NCI-H524 (cell line): ENCODE measurements at regions not wholly inside any gene's neighbourhood (a gene's known extent, or its start where the extent isn't known, plus 50 kb on each side); places are given as distances from the start of the nearest gene placed in this dataset.
"Not testable (repeated sequence)": the region's sequence is repeated elsewhere in the genome, so short reads cannot be mapped to it uniquely, and the experiment has no call there.

Experiments used
- DNase-seq, 2 experiments: peaks; one replicate each; lab custom pipeline; 2025; lab: John Stamatoyannopoulos, UW

- no peak for DNase-seq
These were observed 1054.8 kb downstream of the MRPL39 start for GRCh38 chr21:24552491-24552890.

- no peak for DNase-seq
These were observed 1061.4 kb downstream of the MRPL39 start for GRCh38 chr21:24545807-24546361.

- peak; percentile 0 to 48 for DNase-seq
These were observed 1093.1 kb downstream of the MRPL39 start for GRCh38 chr21:24514081-24514733.

GRCh38 chr21:24509131-24509530 is 1098.2 kb downstream of the MRPL39 start:
- DNase-seq: no peak

GRCh38 chr21:24486973-24487372 is 1120.3 kb downstream of the MRPL39 start:
- DNase-seq: no peak

GRCh38 chr21:24483361-24483760 is 1123.9 kb downstream of the MRPL39 start:
- not testable (repeated sequence) for DNase-seq

GRCh38 chr21:24470852-24471251 is 1136.4 kb downstream of the MRPL39 start:
- no peak for DNase-seq

- no peak for DNase-seq
These were observed 1150.9 kb downstream of the MRPL39 start for GRCh38 chr21:24456358-24456757.

- no peak for DNase-seq
These were observed 1157.2 kb downstream of the MRPL39 start for GRCh38 chr21:24450119-24450518.

GRCh38 chr21:24445517-24445916 is 1161.8 kb downstream of the MRPL39 start:
- no peak for DNase-seq

- no peak for DNase-seq
These were observed 1162.5 kb downstream of the MRPL39 start for GRCh38 chr21:24444736-24445135.

GRCh38 chr21:24436236-24436635 is 1171.0 kb downstream of the MRPL39 start:
- no peak for DNase-seq

- DNase-seq: no peak
These were observed 1178.6 kb downstream of the MRPL39 start for GRCh38 chr21:24428591-24429199.

GRCh38 chr21:24424776-24425175 is 1182.5 kb downstream of the MRPL39 start:
- DNase-seq: no peak

- DNase-seq: no peak
These were observed 1183.7 kb downstream of the MRPL39 start for GRCh38 chr21:24423546-24423945.

- DNase-seq: no peak
These were observed 1186.6 kb downstream of the MRPL39 start for GRCh38 chr21:24420689-24421088.

- not testable (repeated sequence) for DNase-seq
These were observed 1187.6 kb downstream of the MRPL39 start for GRCh38 chr21:24419641-24420040.

GRCh38 chr21:24418671-24419070 is 1188.6 kb downstream of the MRPL39 start:
- no peak for DNase-seq

GRCh38 chr21:24411429-24411828 is 1195.9 kb downstream of the MRPL39 start:
- no peak for DNase-seq

- DNase-seq: no peak
These were observed 1204.1 kb downstream of the MRPL39 start for GRCh38 chr21:24403221-24403620.

- DNase-seq: no peak
These were observed 1211.9 kb downstream of the MRPL39 start for GRCh38 chr21:24395320-24395923.

GRCh38 chr21:24375201-24375600 is 1232.1 kb downstream of the MRPL39 start:
- DNase-seq: no peak

- DNase-seq: no peak
These were observed 1234.8 kb downstream of the MRPL39 start for GRCh38 chr21:24372506-24372905.
